Suprapubic skin (tissue), 4 donors: ENCODE measurements at regions not wholly inside any gene's neighbourhood (a gene's known extent, or its start where the extent isn't known, plus 50 kb on each side); places are given as distances from the start of the nearest gene placed in this dataset.

Experiments
- CTCF ChIP-seq, 2 donors: fragments of 200-600 bp in 1 of 2; fragments of 450-650 bp in 1 of 2; sonication (generic) in 1 of 2; IDR thresholded peaks; one replicate each; pipeline ENCODE4 v1.5.1; 2016 to 2019; ENCODE audit warnings: antibody characterized with exemption in 2 of 2, mild to moderate bottlenecking in 1 of 2, moderate library complexity in 1 of 2
- EP300 ChIP-seq: sonication (generic); formaldehyde crosslinking; IDR thresholded peaks from one replicate; pipeline ENCODE4 v1.6.1; 2017; ENCODE audit warnings: antibody characterized with exemption
- POLR2A ChIP-seq, 2 donors: fragments of 450-650 bp; IDR thresholded peaks; one replicate each; pipeline ENCODE4 v1.6.1; 2017; ENCODE audit warnings: antibody characterized with exemption in 2 of 2, mild to moderate bottlenecking in 2 of 2, moderate library complexity in 2 of 2
- POLR2AphosphoS5 ChIP-seq, 3 donors: sonication (generic); formaldehyde crosslinking; IDR thresholded peaks; one replicate each; pipeline ENCODE4 v1.6.1; 2017; ENCODE audit warnings: antibody characterized with exemption in 3 of 3

GRCh38 chr2:107685421-107685986 is 141.2 kb upstream of the RGPD4 start:
- TF ChIP-seq CTCF (IDR thresholded peaks at IDR 0.05) = no peak
- TF ChIP-seq POLR2AphosphoS5 (IDR thresholded peaks at IDR 0.05) = no peak
- no peak for TF ChIP-seq POLR2A (IDR thresholded peaks at IDR 0.05)
- TF ChIP-seq EP300 = no peak
